ENCODE measurements at regions not wholly inside any gene's neighbourhood (a gene's known extent, or its start where the extent isn't known, plus 50 kb on each side); places are given as distances from the start of the nearest gene placed in this dataset.

GRCh38 chr12:98280621-98281020 is 234.8 kb upstream of the TMPO start:
- no peak for DNase-seq (ENCODE audit: low spot score)

- no peak for DNase-seq (ENCODE audit: low spot score)
Observed at GRCh38 chr12:98291828-98292227, 223.6 kb upstream of the TMPO start.

- no peak for DNase-seq (ENCODE audit: low spot score)
Observed at GRCh38 chr12:98294051-98294805, 221.2 kb upstream of the TMPO start.

GRCh38 chr12:98295681-98296080 is 219.7 kb upstream of the TMPO start:
- DNase-seq (ENCODE audit: low spot score) = no peak

- DNase-seq (ENCODE audit: low spot score) = no peak
Observed at GRCh38 chr12:98296462-98297079, 218.8 kb upstream of the TMPO start.

GRCh38 chr12:98297538-98297937 is 217.9 kb upstream of the TMPO start:
- no peak for DNase-seq (ENCODE audit: low spot score)

GRCh38 chr12:98308141-98308540 is 207.2 kb upstream of the TMPO start:
- no peak for DNase-seq (ENCODE audit: low spot score)

GRCh38 chr12:98317939-98318899 is 197.2 kb upstream of the TMPO start:
- DNase-seq (ENCODE audit: low spot score) = no peak

GRCh38 chr12:98319716-98320425 is 195.5 kb upstream of the TMPO start:
- DNase-seq (ENCODE audit: low spot score) = no peak

GRCh38 chr12:98325003-98325402 is 190.4 kb upstream of the TMPO start:
- no peak for DNase-seq (ENCODE audit: low spot score)

GRCh38 chr12:98328467-98328866 is 186.9 kb upstream of the TMPO start:
- DNase-seq (ENCODE audit: low spot score) = no peak

GRCh38 chr12:98329589-98329988 is 185.8 kb upstream of the TMPO start:
- DNase-seq (ENCODE audit: low spot score) = no peak

GRCh38 chr12:98332642-98333041 is 182.7 kb upstream of the TMPO start:
- DNase-seq (ENCODE audit: low spot score) = no peak

GRCh38 chr12:98334768-98335167 is 180.6 kb upstream of the TMPO start:
- DNase-seq (ENCODE audit: low spot score) = no peak

GRCh38 chr12:98341026-98341425 is 174.4 kb upstream of the TMPO start:
- DNase-seq (ENCODE audit: low spot score) = no peak

GRCh38 chr12:98341732-98342131 is 173.7 kb upstream of the TMPO start:
- DNase-seq (ENCODE audit: low spot score) = no peak

GRCh38 chr12:98343002-98343567 is 172.3 kb upstream of the TMPO start:
- no peak for DNase-seq (ENCODE audit: low spot score)

GRCh38 chr12:98344046-98344930 is 171.1 kb upstream of the TMPO start:
- DNase-seq (ENCODE audit: low spot score) = no peak

- no peak for DNase-seq (ENCODE audit: low spot score)
Observed at GRCh38 chr12:98345308-98345876, 170.0 kb upstream of the TMPO start.

- DNase-seq (ENCODE audit: low spot score) = no peak
Observed at GRCh38 chr12:98351089-98351488, 164.3 kb upstream of the TMPO start.

Data from kidney capillary endothelial cell (primary cell).